GM12878 (cell line): ENCODE measurements at regions not wholly inside any gene's neighbourhood (a gene's known extent, or its start where the extent isn't known, plus 50 kb on each side); places are given as distances from the start of the nearest gene placed in this dataset.

Source experiments
- ATAC-seq: fragments of 200-7000 bp; cut with Tn5 transposase; 3 replicates; pipeline ENCODE4 v1.9.1; 2020; ENCODE audit warnings: mild to moderate bottlenecking, moderate library complexity
- BruUV-seq: library from RNA; stranded (reverse); fragments of 400-500 nt; replicated peaks from 2 replicates; lab custom pipeline; 2021; lab: Mats Ljungman, UMichigan
- CTCF ChIA-PET: fragments of 300-600 bp; sonication (Branson Sonifier 250); formaldehyde crosslinking; extraction: SDS; loops from one replicate; lab custom pipeline; 2021; ENCODE audit warnings: inconsistent platforms; lab: Yijun Ruan, JAX
- POLR2A ChIA-PET: fragments of 350-600 bp; formaldehyde crosslinking; extraction: SDS; loops from one replicate; lab custom pipeline; 2021; ENCODE audit warnings: inconsistent platforms; lab: Charles Lee
- RAD21 ChIA-PET: fragments of 300-600 bp; sonication (Branson Sonifier 250); formaldehyde crosslinking; loops from one replicate; lab custom pipeline; 2023; ENCODE audit warnings: antibody characterized with exemption; ENCODE audit not compliant: unreplicated experiment; lab: Charles Lee
- SMC1A ChIA-PET: fragments of 300-600 bp; sonication (Branson Sonifier 250); formaldehyde crosslinking; loops from one replicate; lab custom pipeline; 2023; ENCODE audit not compliant: unreplicated experiment, uncharacterized antibody; lab: Charles Lee
- DNase-seq: peaks from one replicate; pipeline ENCODE4 v3.0.0-alpha.2; 2011; ENCODE audit warnings: low read depth, low spot score
- FAIRE-seq: peaks from 3 replicates; lab custom pipeline; 2011; peaks lifted over from hg19 to GRCh38; lab: Jason Lieb, UNC
- H2AFZ ChIP-seq: 2 replicates; pipeline ENCODE4 v1.6.0; 2011; ENCODE audit warnings: low read depth, low read length, control low read depth; ENCODE audit not compliant: control insufficient read depth
- H3K27ac ChIP-seq: 2 replicates; pipeline ENCODE4 v1.5.1; 2011; ENCODE audit warnings: control low read depth; ENCODE audit not compliant: control insufficient read depth, insufficient read depth
- H3K27me3 ChIP-seq, 2 experiments: replicated peaks in 1 of 2; 2 replicates each; pipeline versions ENCODE4 v1.6.0 to v1.6.1; 2011; ENCODE audit warnings: low read length in 1 of 2; ENCODE audit not compliant: control insufficient read depth in 2 of 2, insufficient read depth in 2 of 2
- H3K36me3 ChIP-seq, 2 experiments: 2 replicates each; pipeline ENCODE4 v1.5.1; 2011; ENCODE audit warnings: low read length in 1 of 2; ENCODE audit not compliant: control insufficient read depth in 2 of 2, insufficient read depth in 2 of 2
- H3K4me1 ChIP-seq: 2 replicates; pipeline ENCODE4 v1.6.1; 2011; ENCODE audit warnings: mild to moderate bottlenecking, low read length, moderate library complexity, mixed read lengths; ENCODE audit not compliant: control insufficient read depth, insufficient read depth
- H3K4me2 ChIP-seq: 2 replicates; pipeline ENCODE4 v1.6.0; 2011; ENCODE audit warnings: control low read depth; ENCODE audit not compliant: control insufficient read depth, insufficient read depth
- H3K4me3 ChIP-seq: fragments of 200-600 bp; sonication (generic); 2 replicates; pipeline ENCODE4 v1.5.1; 2016
- H3K79me2 ChIP-seq: 2 replicates; pipeline ENCODE4 v1.6.0; 2011; ENCODE audit warnings: low read length; ENCODE audit not compliant: control insufficient read depth, insufficient read depth
- H3K9ac ChIP-seq: 2 replicates; pipeline ENCODE4 v1.8.0; 2011; ENCODE audit warnings: low read length, control low read depth, mixed read lengths; ENCODE audit not compliant: control insufficient read depth, insufficient read depth
- H3K9me3 ChIP-seq: replicated peaks from 3 replicates; pipeline ENCODE4 v1.5.1; 2011; ENCODE audit warnings: mild to moderate bottlenecking, low read length; ENCODE audit not compliant: control insufficient read depth, insufficient read depth
- H4K20me1 ChIP-seq: 2 replicates; pipeline ENCODE4 v1.6.0; 2011; ENCODE audit not compliant: control insufficient read depth, insufficient read depth
- BCLAF1 ChIP-seq: fragments of 450-650 bp; IDR thresholded peaks from 2 replicates; pipeline ENCODE4 v1.6.1; 2017; ENCODE audit warnings: antibody characterized with exemption, mild to moderate bottlenecking, moderate library complexity
- CEBPZ ChIP-seq: fragments of 150-350 bp; IDR thresholded peaks from 2 replicates; pipeline ENCODE4 v1.6.1; 2016; ENCODE audit warnings: low read depth, low read length
- E2F8 ChIP-seq: fragments of 450-650 bp; IDR thresholded peaks from 2 replicates; pipeline ENCODE4 v1.6.1; 2018; ENCODE audit warnings: mild to moderate bottlenecking, low read depth, moderate library complexity; ENCODE audit not compliant: partially characterized antibody
- EED ChIP-seq: sonication (generic); IDR thresholded peaks from 2 replicates; pipeline ENCODE4 v1.6.1; 2016; ENCODE audit warnings: antibody characterized with exemption, low read depth
- EZH2 ChIP-seq: IDR thresholded peaks from 2 replicates; pipeline ENCODE4 v1.6.1; 2012; ENCODE audit warnings: low read depth, mild to moderate bottlenecking, control low read depth, inconsistent platforms, low read length, borderline replicate concordance; ENCODE audit not compliant: control insufficient read depth
- FOXK2 ChIP-seq: fragments of 450-650 bp; IDR thresholded peaks from 2 replicates; pipeline ENCODE4 v1.6.1; 2017; ENCODE audit warnings: mild to moderate bottlenecking, moderate library complexity
- MLLT1 ChIP-seq: fragments of 450-650 bp; IDR thresholded peaks from 2 replicates; pipeline ENCODE4 v1.6.1; 2016; ENCODE audit warnings: mild to moderate bottlenecking
- MTA2 ChIP-seq: fragments of 450-650 bp; IDR thresholded peaks from 2 replicates; pipeline ENCODE4 v1.6.1; 2016; ENCODE audit warnings: low read depth, mild to moderate bottlenecking, moderate library complexity
- NR2F1 ChIP-seq: fragments of 450-650 bp; conservative IDR thresholded peaks from 2 replicates; pipeline ENCODE4 v1.6.1; 2017; ENCODE audit warnings: mild to moderate bottlenecking
- PML ChIP-seq: IDR thresholded peaks from 2 replicates; pipeline ENCODE4 v1.6.1; 2012; ENCODE audit warnings: low read length, inconsistent platforms
- RB1 ChIP-seq: fragments of 450-650 bp; formaldehyde crosslinking; IDR thresholded peaks from 2 replicates; pipeline ENCODE4 v1.6.1; 2017; ENCODE audit warnings: mild to moderate bottlenecking, borderline replicate concordance
- TCF12 ChIP-seq: IDR thresholded peaks from 2 replicates; pipeline ENCODE4 v1.6.1; 2011; ENCODE audit warnings: low read depth, mild to moderate bottlenecking, low read length
- WGBS: methylation state at CpG from one replicate; pipeline ENCODE4 v1.1.6; 2016; ENCODE audit warnings: low lambda C conversion rate; ENCODE audit not compliant: insufficient replicate concordance, insufficient coverage; ENCODE audit errors: missing lambda C conversion rate; 5-methylcytosine and 5-hydroxymethylcytosine counted together
- in situ Hi-C: fragments of 300-500 bp; cut with MboI; formaldehyde crosslinking; loops from 9 replicates; pipeline ENCODE4 v1.14.3; 2018; ENCODE audit warnings: mixed read lengths
- intact Hi-C: fragments of 100-400 bp; cut with micrococcal nuclease; formaldehyde crosslinking; loops from one replicate; pipeline ENCODE4 v1.14.2; 2022; ENCODE audit not compliant: unreplicated experiment
- TF ChIP-seq, protein P1 (sequence below): IDR thresholded peaks from 2 replicates; pipeline ENCODE4 v1.6.1; 2011; ENCODE audit warnings: low read depth, mild to moderate bottlenecking, low read length, moderate library complexity, borderline replicate concordance; ENCODE audit errors: extremely low read depth

DNA sequence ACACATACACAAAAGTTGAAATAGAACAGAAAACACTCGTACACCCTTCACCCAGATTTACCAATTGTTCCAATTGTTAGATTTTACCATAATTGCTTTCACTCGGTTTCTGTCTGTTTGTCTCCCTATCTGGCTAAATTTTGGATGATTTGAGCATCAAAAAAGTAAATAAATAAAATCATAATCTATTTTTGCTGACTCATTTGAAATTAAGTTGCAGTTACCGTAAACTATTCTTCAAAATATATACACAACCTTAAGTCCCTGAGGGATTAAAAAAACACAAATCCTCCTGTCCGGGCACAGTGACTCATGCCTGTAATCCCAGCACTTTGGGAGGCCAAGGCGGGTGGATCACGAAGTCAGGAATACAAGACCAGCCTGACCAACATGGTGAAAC lies 81.3 kb upstream of the SYT9 start:
- Histone ChIP-seq H3K4me1 (no peaks in the 10 kb centered on the region), H3K9ac (no peak overlapping the region), H3K27ac (no peak overlapping the region), H4K20me1 (no peaks in the 10 kb centered on the region), H3K79me2 (no peaks in the 10 kb centered on the region), H3K27me3 (no peaks in the 10 kb centered on the region), H3K4me3 (no peak overlapping the region), H3K9me3 (no peaks in the 10 kb centered on the region), H2AFZ (no peak overlapping the region), H3K4me2 (no peak overlapping the region), H3K36me3 (no peaks in the 10 kb centered on the region)
- in situ Hi-C loops, result no loop called here
- BruUV-seq, result no TSS peak
- FAIRE-seq (no peak), DNase-seq (no peak), ATAC-seq (no peak)
- ChIA-PET RAD21 (no interaction called here), SMC1A (no interaction called here), POLR2A (no interaction called here), CTCF (no interaction called here)
- intact Hi-C loops, result no loop called here
- WGBS, result 31% methylated on average over 6 of the region's 6 CpGs
- no peak for TF ChIP-seq MLLT1
- TF ChIP-seq, protein P1, sequence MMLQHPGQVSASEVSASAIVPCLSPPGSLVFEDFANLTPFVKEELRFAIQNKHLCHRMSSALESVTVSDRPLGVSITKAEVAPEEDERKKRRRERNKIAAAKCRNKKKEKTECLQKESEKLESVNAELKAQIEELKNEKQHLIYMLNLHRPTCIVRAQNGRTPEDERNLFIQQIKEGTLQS, result no peak
- TF ChIP-seq NR2F1, result no peak
- TF ChIP-seq PML, result no peak
- no peak for TF ChIP-seq FOXK2
- no peak for TF ChIP-seq EZH2
- TF ChIP-seq RB1, result no peak
- TF ChIP-seq TCF12, result no peak
- no peak for TF ChIP-seq E2F8
- no peak for TF ChIP-seq MTA2
- no peak for TF ChIP-seq CEBPZ
- no peak for TF ChIP-seq BCLAF1
- TF ChIP-seq EED, result no peak
